Stomach (tissue), 4 donors: ENCODE measurements at regions not wholly inside any gene's neighbourhood (a gene's known extent, or its start where the extent isn't known, plus 50 kb on each side); places are given as distances from the start of the nearest gene placed in this dataset.

ENCODE experiments used
- EP300 ChIP-seq: sonication (generic); formaldehyde crosslinking; IDR thresholded peaks from one replicate; pipeline ENCODE4 v1.6.1; 2017; ENCODE audit warnings: antibody characterized with exemption
- POLR2A ChIP-seq, 4 donors: fragments of 450-650 bp; IDR thresholded peaks; one replicate each; pipeline ENCODE4 v1.6.1; 2016; ENCODE audit warnings: antibody characterized with exemption in 4 of 4, control low read depth in 2 of 4, mild to moderate bottlenecking in 1 of 4, moderate library complexity in 1 of 4
- TF ChIP-seq, protein P1 (sequence below), 7 experiments: fragments of 450-650 bp in 4 of 7; fragments of 200-600 bp in 3 of 7; sonication (generic) in 3 of 7; IDR thresholded peaks; one replicate each; pipeline ENCODE4 v1.5.1; 2016 to 2019; ENCODE audit warnings: antibody characterized with exemption in 7 of 7, control low read depth in 2 of 7, mild to moderate bottlenecking in 1 of 7

DNA sequence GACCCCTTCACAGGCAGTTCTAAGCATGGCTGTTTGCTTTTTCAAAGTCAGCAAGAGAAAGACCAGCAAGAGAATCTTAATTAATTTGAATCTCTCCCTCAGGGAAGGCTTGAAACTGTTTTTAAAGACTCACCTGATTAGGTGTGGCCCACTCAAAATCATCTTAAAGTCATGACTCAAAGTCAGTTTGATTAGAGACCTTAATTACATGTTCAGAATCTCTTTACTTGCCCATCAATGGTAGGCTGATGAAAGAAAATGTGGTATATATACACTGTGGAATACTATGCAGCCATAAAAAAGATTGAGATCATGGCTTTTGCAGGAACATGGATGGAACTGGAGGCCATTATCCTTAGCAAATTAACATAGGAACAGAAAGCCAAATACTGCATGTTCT lies 247.5 kb upstream of the PRKX start:
- TF ChIP-seq, protein P1, sequence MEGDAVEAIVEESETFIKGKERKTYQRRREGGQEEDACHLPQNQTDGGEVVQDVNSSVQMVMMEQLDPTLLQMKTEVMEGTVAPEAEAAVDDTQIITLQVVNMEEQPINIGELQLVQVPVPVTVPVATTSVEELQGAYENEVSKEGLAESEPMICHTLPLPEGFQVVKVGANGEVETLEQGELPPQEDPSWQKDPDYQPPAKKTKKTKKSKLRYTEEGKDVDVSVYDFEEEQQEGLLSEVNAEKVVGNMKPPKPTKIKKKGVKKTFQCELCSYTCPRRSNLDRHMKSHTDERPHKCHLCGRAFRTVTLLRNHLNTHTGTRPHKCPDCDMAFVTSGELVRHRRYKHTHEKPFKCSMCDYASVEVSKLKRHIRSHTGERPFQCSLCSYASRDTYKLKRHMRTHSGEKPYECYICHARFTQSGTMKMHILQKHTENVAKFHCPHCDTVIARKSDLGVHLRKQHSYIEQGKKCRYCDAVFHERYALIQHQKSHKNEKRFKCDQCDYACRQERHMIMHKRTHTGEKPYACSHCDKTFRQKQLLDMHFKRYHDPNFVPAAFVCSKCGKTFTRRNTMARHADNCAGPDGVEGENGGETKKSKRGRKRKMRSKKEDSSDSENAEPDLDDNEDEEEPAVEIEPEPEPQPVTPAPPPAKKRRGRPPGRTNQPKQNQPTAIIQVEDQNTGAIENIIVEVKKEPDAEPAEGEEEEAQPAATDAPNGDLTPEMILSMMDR (IDR thresholded peaks at IDR 0.05) = no peak
- no peak for TF ChIP-seq POLR2A (IDR thresholded peaks at IDR 0.05)
- TF ChIP-seq EP300 = no peak
